NCI-H510A treated with DMSO at 0.1 percent for 48 hours (cell line): ENCODE measurements at regions not wholly inside any gene's neighbourhood (a gene's known extent, or its start where the extent isn't known, plus 50 kb on each side); places are given as distances from the start of the nearest gene placed in this dataset.
A peak's percentile ranks its signal among the peaks of the same experiment; 100 is the strongest.
"Not testable (repeated sequence)": the region's sequence is repeated elsewhere in the genome, so short reads cannot be mapped to it uniquely, and the experiment has no call there.

ENCODE experiments used
- DNase-seq: peaks from one replicate; lab custom pipeline; 2025; lab: John Stamatoyannopoulos, UW

DNA sequence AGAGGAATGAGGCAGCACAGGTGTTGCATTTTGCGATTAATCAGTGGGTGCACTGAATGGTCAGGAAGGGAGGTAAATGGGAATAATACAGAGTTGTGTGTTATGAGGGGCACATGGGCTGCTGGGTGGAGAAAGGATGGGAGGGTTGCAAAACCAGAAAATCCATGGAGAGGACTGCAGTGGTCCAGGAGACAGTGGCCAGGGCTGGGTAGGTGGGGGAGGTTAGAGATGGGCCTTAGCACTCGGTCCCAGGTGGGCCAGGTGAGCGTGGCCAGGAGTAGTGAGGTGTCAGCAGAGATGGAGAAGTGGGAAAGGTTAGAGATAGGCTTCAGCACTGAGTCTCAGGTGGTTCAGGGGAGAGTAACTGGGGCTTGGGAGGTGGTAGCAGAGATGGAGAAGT is 399.1 kb upstream of the LARGE1 start:
- DNase-seq, result no peak

DNA sequence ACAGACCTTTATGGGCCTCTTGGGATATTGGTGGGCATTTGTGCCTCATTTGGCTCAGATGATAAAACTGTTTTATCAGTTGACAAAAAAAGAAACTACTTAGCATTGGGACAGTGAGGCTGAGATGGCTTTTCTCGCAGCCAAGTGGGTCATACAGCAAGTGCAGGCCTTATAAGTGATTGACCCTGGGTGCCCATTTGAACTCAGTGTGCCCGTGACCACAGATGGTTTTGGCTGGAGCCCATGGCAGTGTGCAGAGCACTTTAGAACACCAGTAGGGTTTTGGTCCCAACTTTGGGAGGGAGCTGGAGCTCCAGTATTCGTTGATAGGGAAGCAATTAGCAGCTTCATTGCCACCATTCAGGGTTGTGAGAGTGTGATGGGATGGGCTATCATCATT is 404.5 kb upstream of the LARGE1 start:
- DNase-seq, result no peak

DNA sequence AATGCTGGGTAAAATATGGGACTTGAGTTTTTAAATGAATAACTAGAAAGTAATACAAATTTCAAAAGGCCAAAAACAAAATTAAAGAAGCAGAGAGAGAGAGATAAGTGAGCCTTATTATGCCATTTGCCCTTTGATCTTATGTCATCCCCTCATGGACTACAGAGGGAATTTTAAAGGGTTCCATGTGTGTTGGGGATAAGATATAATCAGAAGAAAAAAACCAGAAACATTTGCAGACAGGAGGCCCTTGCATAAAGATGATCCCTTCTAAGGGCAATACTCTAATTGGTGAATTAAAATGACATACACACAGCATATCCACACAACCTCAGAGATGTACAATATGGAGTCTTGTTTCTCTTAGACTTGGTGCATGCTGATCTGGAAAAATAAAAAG is 406.6 kb upstream of the LARGE1 start:
- DNase-seq, result no peak

DNA sequence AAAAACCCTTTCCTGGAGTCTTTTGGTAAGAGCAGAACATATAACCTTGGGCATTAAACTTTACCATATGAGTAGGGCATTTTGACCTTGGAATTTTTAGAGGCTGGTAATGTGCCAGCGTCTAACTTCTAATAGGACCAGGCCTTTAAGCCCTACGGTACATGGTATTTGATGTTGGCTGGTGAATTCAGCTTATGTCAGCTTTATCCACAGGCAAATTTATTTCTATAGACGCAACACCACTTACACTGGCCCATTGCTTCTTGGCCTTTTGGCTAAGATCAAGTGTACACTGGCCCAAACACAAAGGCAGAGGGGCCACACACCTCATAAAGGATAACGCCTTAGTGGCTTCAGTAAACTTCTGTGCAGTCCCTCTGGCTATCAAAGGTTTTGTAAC is 410.2 kb upstream of the LARGE1 start:
- no peak for DNase-seq

DNA sequence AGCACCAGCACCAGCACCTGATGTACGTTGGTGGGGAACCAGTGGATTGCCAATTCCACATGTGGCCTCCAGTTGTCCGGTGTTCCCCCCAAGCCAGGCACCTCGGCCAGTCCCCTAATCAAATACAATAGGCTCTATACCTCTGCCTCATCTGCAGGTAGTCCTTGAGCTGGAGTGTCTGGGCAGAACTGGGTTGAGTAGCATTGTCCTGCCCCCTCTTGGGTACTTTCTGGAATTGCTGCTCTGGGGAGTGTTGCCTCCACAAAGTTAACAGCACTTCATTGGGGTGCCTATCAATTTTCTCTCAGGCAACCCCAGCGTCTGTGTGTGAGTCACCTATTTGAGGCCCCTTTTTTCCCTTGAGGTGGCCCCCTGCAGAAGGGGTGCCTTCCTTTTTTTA is 413.0 kb upstream of the LARGE1 start:
- DNase-seq, result no peak

DNA sequence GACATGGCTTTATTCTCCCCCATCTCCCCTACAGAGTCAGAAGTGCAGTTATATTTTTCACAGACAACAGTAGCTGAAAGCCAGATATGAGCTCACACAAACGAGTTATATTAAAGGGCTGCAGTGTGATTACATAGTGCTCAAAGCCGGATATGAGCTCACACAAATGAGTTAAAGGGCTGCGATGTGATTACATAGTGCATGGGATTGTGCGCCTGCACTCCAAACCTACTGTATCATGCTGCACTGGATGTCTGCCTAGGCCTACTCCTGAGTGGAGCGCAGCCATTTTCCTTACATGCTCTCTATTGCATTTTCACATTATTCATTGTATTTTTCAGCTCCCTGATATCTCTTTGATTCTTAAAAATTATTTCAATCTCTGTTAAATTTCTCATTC is 414.6 kb upstream of the LARGE1 start:
- DNase-seq, result no peak

DNA sequence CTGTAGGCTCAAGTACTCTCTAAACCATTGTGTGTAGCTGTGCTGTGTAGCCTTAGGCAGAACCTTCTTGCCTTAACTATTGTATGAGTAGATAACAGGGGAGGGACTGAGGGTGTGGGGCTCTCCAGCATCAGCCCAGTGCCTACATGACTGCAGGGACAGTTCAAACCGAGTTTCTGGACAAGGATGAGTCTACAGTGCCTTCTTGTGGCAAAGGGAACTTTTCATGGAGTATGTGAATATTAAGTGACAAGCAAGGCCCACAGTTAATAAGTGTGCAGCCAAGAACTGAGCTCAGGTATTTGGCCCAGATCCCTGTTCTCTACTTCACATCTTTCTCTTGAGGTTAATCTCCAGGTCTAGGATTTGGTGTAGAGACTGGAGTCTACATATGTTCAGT is 424.4 kb upstream of the LARGE1 start:
- no peak for DNase-seq

DNA sequence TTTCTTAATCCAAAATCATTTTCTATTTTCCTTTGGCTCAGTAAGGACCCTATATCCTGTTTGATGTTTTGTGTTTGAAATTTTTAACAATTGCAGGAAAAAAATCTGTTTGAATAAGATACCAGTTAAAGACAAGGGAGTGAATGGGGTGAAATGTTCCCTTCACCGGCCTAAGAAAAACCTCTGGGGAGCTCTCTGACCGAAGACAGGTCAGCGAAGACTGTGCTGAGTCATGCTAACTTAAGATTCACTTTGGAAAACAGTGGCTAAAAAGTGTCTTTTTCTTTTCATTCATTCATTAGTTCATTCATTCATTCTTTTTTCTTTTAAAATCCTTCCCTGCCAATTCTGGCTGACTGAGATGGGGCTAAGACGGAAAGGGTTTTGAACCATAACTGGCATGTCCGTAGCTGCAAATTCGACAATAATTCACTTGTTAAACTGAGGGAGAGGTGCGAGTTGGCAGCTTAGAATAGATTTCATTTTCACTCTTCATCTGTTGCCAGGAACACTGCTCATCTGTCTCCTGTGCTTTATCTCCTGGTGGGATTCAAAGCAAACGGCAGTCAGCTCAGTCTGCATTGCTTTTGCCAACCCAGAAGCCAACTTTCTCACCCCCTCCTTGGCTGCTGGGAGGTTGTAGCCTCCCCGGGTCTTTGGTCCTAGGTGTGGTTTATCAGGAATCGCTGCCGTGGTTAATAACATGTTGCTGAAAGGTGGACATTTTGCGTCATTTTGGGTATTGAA is 434.0 kb upstream of the LARGE1 start:
- DNase-seq, result no peak

DNA sequence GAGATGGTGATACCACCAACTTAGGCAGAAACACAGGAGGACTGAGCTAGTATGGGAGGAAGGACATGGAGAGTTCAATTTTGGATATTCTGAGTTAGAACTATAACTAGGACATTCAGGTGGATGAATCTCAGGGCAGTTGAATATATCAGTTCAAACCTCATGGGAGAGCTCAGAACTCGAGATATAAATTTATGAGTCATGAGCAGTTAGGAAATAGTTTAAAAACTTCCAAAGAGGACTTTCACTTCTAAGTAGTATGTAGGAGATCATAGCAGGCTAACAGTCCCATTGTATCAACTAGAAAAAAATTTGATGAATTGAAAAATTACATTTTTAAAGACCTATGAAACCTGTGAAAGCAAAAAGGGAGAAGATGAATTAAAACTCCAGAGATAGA is 436.2 kb upstream of the LARGE1 start:
- DNase-seq, result no peak

DNA sequence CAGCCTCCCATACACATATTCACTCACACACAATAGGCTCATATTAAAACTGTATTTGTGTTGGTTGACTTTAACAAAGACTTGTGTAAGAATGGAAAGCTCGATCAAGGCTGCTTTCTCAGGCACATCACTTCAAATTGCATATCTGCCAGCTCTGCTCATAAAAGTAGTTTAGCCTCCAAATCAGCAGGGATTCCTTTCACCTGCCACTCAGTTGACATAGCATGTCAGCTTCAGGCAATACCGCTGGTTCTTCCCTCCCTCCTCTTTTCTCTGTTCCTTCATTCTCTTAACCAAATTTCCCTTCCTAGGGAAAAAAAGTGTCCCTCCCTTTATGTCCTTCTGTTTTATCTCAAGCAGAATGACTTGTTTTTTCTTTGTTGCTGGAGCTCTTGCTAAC is 450.4 kb upstream of the LARGE1 start:
- no peak for DNase-seq

DNA sequence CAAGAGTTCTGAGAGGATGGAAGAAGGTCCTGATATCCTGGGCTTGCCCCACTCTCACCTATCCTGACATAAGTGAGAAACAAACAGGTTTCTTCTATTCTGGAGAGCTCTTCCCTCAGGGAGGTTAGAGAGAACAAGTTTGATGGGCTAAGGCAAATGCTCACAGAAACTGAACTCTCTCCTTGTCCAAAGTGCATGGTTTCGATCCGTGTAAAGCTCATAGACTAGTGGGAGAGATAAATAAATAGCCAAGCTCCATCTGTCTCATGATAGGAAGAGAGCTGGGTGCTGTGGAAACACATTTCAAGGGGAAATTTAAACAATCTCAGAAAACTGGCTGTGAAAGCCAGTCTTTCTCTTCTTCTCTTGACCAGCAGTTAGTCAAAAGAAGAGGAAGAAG is 459.5 kb upstream of the LARGE1 start:
- DNase-seq, result no peak

DNA sequence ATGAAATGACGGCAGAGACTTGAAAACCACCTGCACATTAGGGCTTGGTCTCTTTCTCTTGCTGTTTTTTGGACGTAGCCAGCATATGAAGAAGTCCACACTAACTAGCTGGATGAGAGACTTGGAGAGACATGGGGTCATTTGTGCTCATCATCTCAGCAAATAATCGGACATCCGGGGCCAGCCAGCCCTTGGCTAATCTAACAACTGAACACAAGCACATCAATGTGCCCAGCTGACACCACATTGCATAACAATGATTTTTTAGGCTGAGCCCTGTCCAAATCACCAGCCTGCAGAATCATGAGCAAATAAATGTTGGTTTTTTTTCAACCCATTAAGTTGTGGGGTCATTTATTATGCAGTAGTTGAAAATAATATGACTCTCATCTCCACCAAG is 460.3 kb upstream of the LARGE1 start:
- no peak for DNase-seq

DNA sequence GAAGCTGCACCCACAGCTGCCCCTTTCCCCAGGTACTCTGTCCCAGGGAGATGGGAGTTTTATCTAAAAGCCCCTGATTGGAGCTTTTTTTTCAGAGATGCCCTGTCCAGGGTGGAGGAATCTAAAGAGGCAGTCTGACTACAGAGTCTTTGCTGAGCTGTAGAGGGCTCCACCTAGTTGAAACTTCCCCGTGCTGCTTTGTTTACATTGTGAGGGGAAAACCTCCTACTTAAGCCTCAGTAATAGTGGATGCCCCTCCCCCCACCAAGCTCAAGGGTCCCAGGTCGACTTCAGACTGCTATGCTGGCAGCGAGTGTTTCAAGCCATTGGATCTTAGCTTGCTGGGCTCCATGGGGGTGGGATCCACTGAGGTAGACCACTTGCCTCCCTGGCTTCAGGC is 470.1 kb upstream of the LARGE1 start:
- no peak for DNase-seq

DNA sequence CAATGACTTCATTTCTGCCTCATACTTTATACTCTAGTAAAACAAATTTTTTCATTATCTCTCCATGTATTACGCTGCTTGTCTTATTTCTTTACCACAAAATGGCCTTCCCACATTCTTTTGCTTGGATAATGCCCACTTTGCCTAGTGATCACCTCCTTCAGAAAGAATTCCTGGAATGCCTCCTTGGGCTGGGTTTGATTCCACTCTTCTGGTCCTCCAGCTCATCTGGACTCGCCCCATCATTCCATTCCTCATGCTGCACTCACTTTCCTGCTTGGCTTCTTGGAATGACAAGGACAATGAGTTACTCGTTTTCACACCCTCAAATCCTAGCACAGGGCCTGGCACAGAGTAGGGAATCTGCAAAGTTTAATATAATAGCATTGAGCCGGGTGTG is 475.1 kb upstream of the LARGE1 start:
- DNase-seq, result no peak

DNA sequence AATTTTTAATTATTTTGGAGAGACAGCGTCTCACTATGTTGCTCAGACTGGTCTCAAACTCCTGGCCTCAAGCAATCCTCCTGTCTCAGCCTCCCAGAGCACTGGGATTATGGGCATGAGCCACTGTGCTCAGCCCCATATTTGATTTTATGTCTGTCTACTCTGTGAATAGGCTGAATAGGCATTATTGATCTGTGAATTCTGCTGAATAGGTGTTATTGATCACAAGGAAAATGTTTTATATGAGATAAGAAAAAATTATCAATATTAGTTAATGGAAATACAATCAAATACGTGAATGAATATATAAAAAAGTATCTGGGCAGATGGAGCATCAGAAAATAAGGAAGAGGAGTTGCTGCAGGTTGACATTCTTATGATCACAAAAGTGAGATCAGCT is 483.4 kb upstream of the LARGE1 start:
- no peak for DNase-seq

DNA sequence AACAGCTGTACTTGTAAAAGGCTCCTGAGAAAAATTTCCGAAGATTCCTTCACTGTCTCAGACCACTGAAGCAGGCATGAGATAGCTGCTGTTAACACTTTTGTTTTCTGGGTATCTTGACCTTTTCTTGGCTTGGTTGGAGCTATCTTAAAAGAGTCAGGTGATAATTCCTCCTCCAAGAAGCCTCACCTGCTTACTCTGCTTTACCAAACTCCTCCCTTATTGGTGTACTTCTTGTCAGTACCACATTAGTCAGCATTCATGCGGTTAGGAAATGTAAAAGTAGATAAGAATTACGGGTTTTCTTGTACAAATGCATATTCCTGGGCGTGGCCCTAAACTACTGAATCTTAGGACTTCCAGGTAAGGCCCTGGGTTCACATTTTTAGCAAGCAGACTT is 489.8 kb upstream of the LARGE1 start:
- DNase-seq, result no peak

DNA sequence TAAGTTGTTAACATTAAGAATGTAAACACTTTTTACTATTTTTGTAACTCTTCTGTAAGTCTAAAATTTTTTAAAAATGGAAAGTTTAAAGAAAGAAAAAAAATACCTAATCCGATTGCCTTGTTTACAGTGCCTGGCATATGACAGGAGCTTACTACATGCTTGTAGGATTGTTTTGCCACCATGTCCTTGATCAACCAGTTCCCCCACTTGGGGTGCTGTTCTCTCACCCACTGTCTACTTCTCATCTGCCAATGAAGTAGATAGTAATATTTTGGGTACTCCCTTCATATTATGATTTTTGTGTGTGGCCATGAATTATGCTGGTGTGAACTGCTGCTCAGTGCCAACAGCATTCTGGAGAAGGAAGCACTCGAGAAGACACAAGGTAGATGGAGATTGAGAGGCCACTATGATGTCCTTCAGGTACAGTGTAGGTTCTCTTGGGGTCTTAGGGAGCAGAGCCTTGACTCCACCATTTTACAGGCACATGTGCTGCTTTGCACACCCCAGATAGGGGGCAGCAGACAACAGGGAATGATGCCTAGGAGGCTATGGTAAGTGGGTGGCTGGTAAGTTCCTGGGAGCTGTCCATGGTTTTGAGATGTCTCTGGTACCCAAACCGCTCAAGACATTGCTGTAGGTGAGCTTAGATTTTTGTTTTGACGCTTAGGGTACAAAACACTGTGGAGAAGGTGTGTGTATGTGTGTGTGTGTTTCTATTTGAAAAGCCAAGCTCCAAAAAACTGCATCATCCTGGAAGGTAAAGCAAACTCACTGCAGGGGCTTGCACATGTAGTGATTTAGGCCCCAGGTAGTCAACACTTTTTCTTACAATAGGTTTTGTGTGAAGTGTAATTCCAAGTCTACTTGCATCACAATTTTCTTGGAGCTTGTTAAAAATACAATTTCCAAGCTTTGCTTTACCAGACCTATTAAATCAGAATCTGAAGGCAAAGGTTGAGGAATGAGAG is 494.5 kb upstream of the LARGE1 start:
- DNase-seq, result peak; percentile 4

DNA sequence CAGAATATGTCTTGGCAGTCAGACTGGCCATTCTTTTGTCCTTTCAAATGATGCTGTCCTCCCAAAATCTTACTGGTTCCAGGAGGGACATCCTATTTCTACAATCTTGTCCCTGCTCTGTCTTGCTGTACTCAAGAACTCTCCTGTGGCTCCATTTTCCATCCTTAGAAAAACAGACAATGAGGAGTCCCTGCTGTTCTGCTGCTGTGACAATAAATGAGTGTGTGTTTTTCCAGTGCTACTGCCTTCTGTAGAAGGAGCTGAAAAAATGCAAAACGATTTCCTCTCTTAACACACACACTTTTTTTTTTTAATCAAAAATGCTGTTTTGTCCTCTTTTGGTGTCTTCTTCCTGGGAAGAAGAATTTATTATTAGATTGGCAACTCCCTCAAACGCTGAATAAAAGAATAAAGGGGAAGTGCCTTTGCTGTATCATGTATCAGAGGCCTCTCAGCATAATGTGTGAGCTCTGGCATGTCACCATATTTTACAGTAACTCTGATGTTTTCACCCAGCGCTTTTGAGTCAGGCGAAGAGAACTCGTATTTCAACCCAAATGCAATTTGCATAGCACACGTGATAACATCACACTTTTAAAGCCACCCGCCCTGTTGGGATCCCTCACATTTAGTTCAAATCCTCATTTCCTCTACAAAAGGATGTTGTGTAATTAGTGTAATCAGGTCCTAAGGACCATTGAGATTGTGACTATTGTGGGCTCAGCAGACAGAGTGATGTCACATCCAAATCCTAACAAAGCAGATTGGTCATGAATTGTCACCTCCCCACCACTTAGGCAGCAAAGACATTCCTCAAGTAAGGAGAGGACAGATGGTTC is 496.0 kb upstream of the LARGE1 start:
- no peak for DNase-seq

DNA sequence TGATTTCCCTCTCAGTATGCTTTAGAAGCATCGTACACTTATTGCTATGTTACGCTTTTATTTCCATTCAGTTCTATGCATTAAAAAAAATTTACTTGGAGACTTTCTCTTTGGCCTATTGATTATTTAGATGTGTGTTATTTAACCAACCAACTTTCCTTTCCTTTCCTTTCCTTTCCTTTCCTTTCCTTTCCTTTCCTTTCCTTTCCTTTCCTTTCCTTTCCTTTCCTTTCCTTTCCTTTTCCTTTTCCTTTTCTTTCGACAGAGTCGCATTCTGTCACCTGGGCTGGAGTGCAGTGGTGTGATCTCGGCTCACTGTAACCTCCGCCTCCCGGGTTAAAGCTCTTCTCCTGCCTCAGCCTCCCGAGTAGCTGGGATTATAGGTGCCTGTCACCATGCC is 502.7 kb upstream of the LARGE1 start:
- not testable (repeated sequence) for DNase-seq

DNA sequence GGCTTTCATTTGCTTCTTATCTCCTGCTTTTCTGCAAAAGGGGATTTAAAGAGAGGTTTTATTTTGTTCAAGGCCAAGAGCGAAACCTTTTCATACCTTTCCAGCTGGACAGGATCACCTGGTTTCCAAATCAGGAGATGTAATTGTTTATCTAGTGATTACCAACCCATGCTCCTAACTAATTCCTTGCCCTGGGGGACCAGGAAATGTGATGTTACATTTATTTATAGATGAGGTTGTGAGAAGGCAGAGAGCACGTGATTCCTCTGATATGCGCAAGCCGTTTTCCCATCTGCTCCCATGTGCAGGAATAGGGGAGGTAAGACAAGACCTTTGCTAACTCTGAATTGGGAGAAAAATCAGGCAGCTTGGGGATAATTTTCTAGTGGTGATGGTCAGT is 507.2 kb upstream of the LARGE1 start:
- no peak for DNase-seq

DNA sequence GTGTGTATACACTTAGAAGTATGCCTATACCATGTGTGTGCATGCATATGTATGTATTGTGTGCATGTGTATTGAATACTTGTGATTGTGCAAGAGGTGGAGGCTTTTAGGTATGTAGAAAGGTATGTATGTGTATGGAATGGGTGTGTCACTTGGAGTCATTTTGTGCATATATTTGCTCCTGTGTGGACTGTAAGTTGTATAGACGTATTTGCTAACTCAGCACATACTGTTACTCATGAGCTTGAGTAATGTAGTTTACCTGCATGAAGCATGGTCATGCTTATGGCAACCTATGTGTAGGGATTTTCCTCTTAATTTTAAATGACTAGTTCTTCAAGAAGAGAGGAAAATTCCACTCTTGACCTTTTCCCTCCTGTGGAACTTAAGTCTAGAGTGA is 507.6 kb upstream of the LARGE1 start:
- DNase-seq, result no peak

DNA sequence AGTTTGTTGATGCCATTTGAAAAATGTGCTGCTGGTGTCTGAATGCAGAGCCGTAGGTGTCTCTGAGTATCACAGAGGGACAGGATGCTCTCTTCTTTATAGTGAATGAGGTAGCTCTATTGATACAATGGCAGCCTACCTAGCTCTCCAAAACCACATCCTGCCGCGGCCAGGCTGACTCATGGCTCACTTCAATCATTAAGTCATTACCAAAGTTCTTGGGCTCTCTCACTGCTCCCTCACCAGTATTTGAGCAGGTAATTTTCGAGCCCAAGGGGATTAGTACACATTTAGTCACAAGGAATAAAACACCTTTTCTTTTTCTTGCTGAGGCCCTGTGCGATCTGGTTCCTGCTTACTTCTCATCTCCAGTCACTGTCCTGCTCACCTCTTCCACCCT is 509.0 kb upstream of the LARGE1 start:
- DNase-seq, result peak; percentile 22

DNA sequence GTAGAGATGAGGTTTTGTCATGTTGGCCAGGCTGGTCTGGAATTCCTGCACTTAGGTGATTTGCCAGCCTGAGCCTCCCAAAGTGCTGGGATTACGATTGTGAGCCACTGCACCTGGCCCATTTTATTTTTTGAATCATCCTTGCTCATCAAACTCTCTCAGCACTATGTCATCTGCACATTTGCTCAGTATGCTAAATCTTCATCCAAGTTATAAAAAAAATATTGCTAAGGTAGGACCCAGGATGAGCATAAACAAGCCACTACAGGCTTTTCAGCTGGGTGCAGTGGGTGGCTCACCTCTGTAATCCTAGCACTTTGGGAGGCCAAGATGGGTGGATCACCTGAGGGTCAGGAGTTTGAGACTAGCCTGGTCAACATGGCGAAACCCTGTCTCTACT is 510.1 kb upstream of the LARGE1 start:
- no peak for DNase-seq
